ENCODE measurements at regions not wholly inside any gene's neighbourhood (a gene's known extent, or its start where the extent isn't known, plus 50 kb on each side); places are given as distances from the start of the nearest gene placed in this dataset.

GRCh38 chr1:170823120-170823519, 112.2 kb upstream of the MROH9 start:
- Mint-ChIP-seq H3K27ac (no peak overlapping the region), H3K27me3 (no peaks in the 10 kb centered on the region), H3K36me3 (no peaks in the 10 kb centered on the region), H3K9me3 (no peaks in the 10 kb centered on the region), H3K4me1 (ENCODE audit: low read depth) (no peaks in the 10 kb centered on the region), H3K4me3 (no peak overlapping the region)
- ChIA-PET POLR2A (no interaction called here), CTCF (no interaction called here)
- intact Hi-C loops (cut with micrococcal nuclease) = no loop called here
- DNase-seq = no peak

GRCh38 chr1:170831276-170831675, 104.1 kb upstream of the MROH9 start:
- ChIA-PET CTCF (no interaction called here), POLR2A (no interaction called here)
- DNase-seq = no peak
- Mint-ChIP-seq H3K4me1 (ENCODE audit: low read depth) (no peaks in the 10 kb centered on the region), H3K9me3 (no peaks in the 10 kb centered on the region), H3K36me3 (no peaks in the 10 kb centered on the region), H3K4me3 (no peak overlapping the region), H3K27ac (no peak overlapping the region), H3K27me3 (no peaks in the 10 kb centered on the region)
- intact Hi-C loops (cut with micrococcal nuclease) = no loop called here

GRCh38 chr1:170836141-170836540, 99.2 kb upstream of the MROH9 start:
- CTCF ChIA-PET = no interaction called here
- H3K36me3 Mint-ChIP-seq = no peaks in the 10 kb centered on the region
- POLR2A ChIA-PET = no interaction called here
- intact Hi-C loops (cut with micrococcal nuclease) = no loop called here
- H3K27me3 Mint-ChIP-seq = peaks cover 4% of the 10 kb centered on the region
- no peak for DNase-seq
- no peak overlapping the region for H3K4me3 Mint-ChIP-seq
- no peaks in the 10 kb centered on the region for H3K9me3 Mint-ChIP-seq
- no peaks in the 10 kb centered on the region for H3K4me1 Mint-ChIP-seq (ENCODE audit: low read depth)
- H3K27ac Mint-ChIP-seq = no peak overlapping the region

- DNase-seq = no peak
- H3K27ac Mint-ChIP-seq = no peak overlapping the region
- no peaks in the 10 kb centered on the region for H3K36me3 Mint-ChIP-seq
- intact Hi-C loops (cut with micrococcal nuclease) = no loop called here
- ChIA-PET CTCF (no interaction called here), POLR2A (no interaction called here)
- no peaks in the 10 kb centered on the region for H3K9me3 Mint-ChIP-seq
- H3K4me1 Mint-ChIP-seq (ENCODE audit: low read depth) = no peaks in the 10 kb centered on the region
- H3K27me3 Mint-ChIP-seq = peaks cover 4% of the 10 kb centered on the region
- H3K4me3 Mint-ChIP-seq = no peak overlapping the region
Observed at GRCh38 chr1:170840371-170840770, 95.0 kb upstream of the MROH9 start.

GRCh38 chr1:170853302-170853701, 82.0 kb upstream of the MROH9 start:
- Mint-ChIP-seq H3K27me3 (peaks cover 9% of the 10 kb centered on the region), H3K4me1 (ENCODE audit: low read depth) (no peaks in the 10 kb centered on the region), H3K4me3 (no peak overlapping the region), H3K36me3 (no peaks in the 10 kb centered on the region), H3K27ac (no peak overlapping the region), H3K9me3 (no peaks in the 10 kb centered on the region)
- no peak for DNase-seq
- POLR2A ChIA-PET = no interaction called here
- intact Hi-C loops (cut with micrococcal nuclease) = no loop called here
- CTCF ChIA-PET = no interaction called here

- ChIA-PET CTCF (no interaction called here), POLR2A (no interaction called here)
- Mint-ChIP-seq H3K4me3 (no peak overlapping the region), H3K9me3 (peaks cover 1% of the 10 kb centered on the region), H3K36me3 (no peaks in the 10 kb centered on the region), H3K27me3 (peaks cover 9% of the 10 kb centered on the region), H3K27ac (no peak overlapping the region), H3K4me1 (ENCODE audit: low read depth) (no peaks in the 10 kb centered on the region)
- DNase-seq = no peak
- intact Hi-C loops (cut with micrococcal nuclease) = no loop called here
Observed at GRCh38 chr1:170853867-170854266, 81.5 kb upstream of the MROH9 start.

- POLR2A ChIA-PET = no interaction called here
- H3K4me3 Mint-ChIP-seq = no peak overlapping the region
- intact Hi-C loops (cut with micrococcal nuclease) = no loop called here
- DNase-seq = no peak
- no peaks in the 10 kb centered on the region for H3K36me3 Mint-ChIP-seq
- no peaks in the 10 kb centered on the region for H3K4me1 Mint-ChIP-seq (ENCODE audit: low read depth)
- peaks cover 7% of the 10 kb centered on the region for H3K27me3 Mint-ChIP-seq
- CTCF ChIA-PET = no interaction called here
- no peak overlapping the region for H3K27ac Mint-ChIP-seq
- peaks cover 2% of the 10 kb centered on the region for H3K9me3 Mint-ChIP-seq
Observed at GRCh38 chr1:170854677-170855076, 80.7 kb upstream of the MROH9 start.

- peaks cover 3% of the 10 kb centered on the region for H3K27me3 Mint-ChIP-seq
- no peaks in the 10 kb centered on the region for H3K4me1 Mint-ChIP-seq (ENCODE audit: low read depth)
- peaks cover 2% of the 10 kb centered on the region for H3K9me3 Mint-ChIP-seq
- H3K27ac Mint-ChIP-seq = no peak overlapping the region
- no peak overlapping the region for H3K4me3 Mint-ChIP-seq
- H3K36me3 Mint-ChIP-seq = no peaks in the 10 kb centered on the region
- intact Hi-C loops (cut with micrococcal nuclease) = no loop called here
- DNase-seq = no peak
- ChIA-PET CTCF (no interaction called here), POLR2A (no interaction called here)
Observed at GRCh38 chr1:170856455-170856854, 78.9 kb upstream of the MROH9 start.

GRCh38 chr1:170857955-170858354, 77.4 kb upstream of the MROH9 start:
- POLR2A ChIA-PET = no interaction called here
- no peak overlapping the region for H3K27ac Mint-ChIP-seq
- intact Hi-C loops (cut with micrococcal nuclease) = no loop called here

GRCh38 chr1:170863621-170864020, 71.7 kb upstream of the MROH9 start:
- peaks cover 8% of the 10 kb centered on the region for H3K4me1 Mint-ChIP-seq (ENCODE audit: low read depth)
- DNase-seq = no peak
- no peaks in the 10 kb centered on the region for H3K27me3 Mint-ChIP-seq
- ChIA-PET CTCF (no interaction called here), POLR2A (no interaction called here)
- no peaks in the 10 kb centered on the region for H3K36me3 Mint-ChIP-seq
- intact Hi-C loops (cut with micrococcal nuclease) = no loop called here
- peaks cover 2% of the 10 kb centered on the region for H3K9me3 Mint-ChIP-seq
- no peak overlapping the region for H3K4me3 Mint-ChIP-seq
- H3K27ac Mint-ChIP-seq = no peak overlapping the region

More at GRCh38 chr1:170857955-170858354, 77.4 kb upstream of the MROH9 start:
- H3K9me3 Mint-ChIP-seq = peaks cover 2% of the 10 kb centered on the region
- CTCF ChIA-PET = no interaction called here
- no peaks in the 10 kb centered on the region for H3K36me3 Mint-ChIP-seq
- peaks cover 3% of the 10 kb centered on the region for H3K27me3 Mint-ChIP-seq
- H3K4me1 Mint-ChIP-seq (ENCODE audit: low read depth) = no peaks in the 10 kb centered on the region
- DNase-seq = no peak
- no peak overlapping the region for H3K4me3 Mint-ChIP-seq

GRCh38 chr1:170864238-170864637, 71.1 kb upstream of the MROH9 start:
- Mint-ChIP-seq H3K4me3 (no peak overlapping the region), H3K27me3 (peaks cover 5% of the 10 kb centered on the region), H3K4me1 (ENCODE audit: low read depth) (peaks cover 8% of the 10 kb centered on the region), H3K9me3 (no peaks in the 10 kb centered on the region), H3K36me3 (no peaks in the 10 kb centered on the region), H3K27ac (no peak overlapping the region)
- POLR2A ChIA-PET = no interaction called here
- CTCF ChIA-PET = no interaction called here
- intact Hi-C loops (cut with micrococcal nuclease) = no loop called here
- no peak for DNase-seq

- H3K27ac Mint-ChIP-seq = no peak overlapping the region
Observed at GRCh38 chr1:170864876-170865538, 70.3 kb upstream of the MROH9 start.

GRCh38 chr1:170866646-170867045, 68.7 kb upstream of the MROH9 start:
- Mint-ChIP-seq H3K4me1 (ENCODE audit: low read depth) (peaks cover 8% of the 10 kb centered on the region), H3K9me3 (no peaks in the 10 kb centered on the region), H3K36me3 (no peaks in the 10 kb centered on the region), H3K27ac (no peak overlapping the region), H3K27me3 (peaks cover 8% of the 10 kb centered on the region), H3K4me3 (no peak overlapping the region)
- intact Hi-C loops (cut with micrococcal nuclease) = no loop called here
- CTCF ChIA-PET = no interaction called here
- POLR2A ChIA-PET = no interaction called here
- DNase-seq = no peak

More at GRCh38 chr1:170864876-170865538, 70.3 kb upstream of the MROH9 start:
- Mint-ChIP-seq H3K4me1 (ENCODE audit: low read depth) (peaks cover 8% of the 10 kb centered on the region), H3K9me3 (no peaks in the 10 kb centered on the region), H3K27me3 (peaks cover 5% of the 10 kb centered on the region), H3K4me3 (no peak overlapping the region), H3K36me3 (no peaks in the 10 kb centered on the region)
- ChIA-PET POLR2A (no interaction called here), CTCF (no interaction called here)
- intact Hi-C loops (cut with micrococcal nuclease) = no loop called here
- no peak for DNase-seq

GRCh38 chr1:170871868-170872267, 63.5 kb upstream of the MROH9 start:
- DNase-seq = no peak
- Mint-ChIP-seq H3K4me1 (ENCODE audit: low read depth) (no peaks in the 10 kb centered on the region), H3K36me3 (no peaks in the 10 kb centered on the region), H3K9me3 (no peaks in the 10 kb centered on the region), H3K27me3 (peaks cover 14% of the 10 kb centered on the region), H3K4me3 (no peak overlapping the region), H3K27ac (no peak overlapping the region)
- POLR2A ChIA-PET = no interaction called here
- CTCF ChIA-PET = no interaction called here
- intact Hi-C loops (cut with micrococcal nuclease) = no loop called here

All from activated CD4-positive, alpha-beta memory T cell treated with anti-CD3 and anti-CD28 coated beads for 36 hours (primary cell).